ENCODE measurements at regions not wholly inside any gene's neighbourhood (a gene's known extent, or its start where the extent isn't known, plus 50 kb on each side); places are given as distances from the start of the nearest gene placed in this dataset.
A peak's percentile ranks its signal among the peaks of the same experiment; 100 is the strongest.

DNA sequence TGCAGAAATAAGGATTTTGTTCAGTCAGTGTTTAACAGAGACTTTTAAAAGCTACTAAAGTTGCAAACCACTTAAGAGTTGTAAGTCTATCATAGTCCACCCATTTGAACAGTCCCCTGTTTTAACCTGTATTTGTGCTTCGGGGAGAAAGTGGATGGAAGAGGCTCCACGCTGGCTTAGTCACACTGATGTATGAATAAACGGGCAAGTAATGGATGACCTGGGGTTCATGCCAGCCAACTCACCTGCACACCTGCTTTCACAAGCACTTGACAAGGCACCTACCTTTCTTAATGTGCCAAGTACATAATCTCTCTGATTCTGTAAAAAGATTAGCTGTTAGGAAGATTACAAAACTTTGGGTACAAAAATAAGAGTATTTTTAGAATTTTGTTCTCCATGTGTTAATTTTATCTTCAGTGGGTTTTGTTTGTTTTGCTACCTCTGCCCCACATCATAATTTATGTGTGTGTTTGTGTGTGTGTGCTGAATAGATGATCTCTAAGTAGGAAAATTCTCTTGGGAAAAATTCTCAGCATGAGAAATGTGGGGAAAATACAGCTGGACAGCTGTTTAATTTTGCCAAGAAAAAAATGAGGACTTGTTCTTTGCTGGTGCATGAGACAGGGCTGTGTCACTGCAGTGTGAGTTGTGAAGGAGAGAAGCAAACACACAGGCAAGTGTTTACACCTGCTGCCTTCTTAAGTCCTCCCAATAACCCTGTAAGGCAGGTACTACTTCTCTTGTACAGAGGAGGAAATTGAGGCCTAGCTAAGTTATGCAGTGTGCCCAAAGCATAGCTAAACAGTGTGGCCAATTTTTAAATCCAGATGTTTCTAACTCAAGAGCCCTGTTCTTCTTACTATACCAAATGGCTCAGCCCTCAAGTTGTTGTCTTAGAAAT is 181.2 kb upstream of the IL12A start:
- DNase-seq (ENCODE audit: low read depth, low spot score) = no peak

DNA sequence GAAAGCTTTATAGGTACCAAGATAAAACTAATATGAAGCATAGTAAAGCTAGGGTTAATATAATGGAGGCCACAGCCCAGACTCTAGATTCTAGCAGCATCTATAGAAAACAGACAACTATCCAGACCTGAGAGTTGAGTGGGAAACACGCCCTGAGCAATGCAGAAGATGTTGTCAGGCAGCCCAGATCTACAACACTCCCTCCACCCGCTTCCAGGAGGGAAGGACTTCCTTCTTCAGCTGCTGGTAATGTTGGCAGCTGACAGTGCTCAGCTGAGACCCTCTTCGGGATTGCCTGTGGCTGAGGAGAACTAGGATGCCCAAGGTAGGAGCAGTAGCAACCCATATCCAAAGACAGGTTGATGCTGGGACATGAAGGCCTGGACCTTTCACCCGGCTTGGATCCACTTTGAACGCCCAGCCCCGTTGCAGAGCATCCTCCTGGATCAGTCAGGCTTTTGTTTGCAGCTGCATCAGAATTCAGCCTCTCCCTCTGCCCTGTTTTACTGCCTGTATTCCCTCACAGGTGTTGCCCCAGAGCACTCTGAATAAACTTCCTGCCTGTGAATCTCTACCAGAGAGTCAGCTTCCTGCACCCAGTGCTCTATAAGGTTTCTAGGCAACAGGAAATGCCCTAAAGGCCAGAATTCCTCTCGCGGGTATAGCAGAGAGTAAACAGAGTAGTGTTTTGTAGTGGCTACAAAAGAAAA is 174.7 kb upstream of the IL12A start:
- no peak for DNase-seq (ENCODE audit: low read depth, low spot score)

DNA sequence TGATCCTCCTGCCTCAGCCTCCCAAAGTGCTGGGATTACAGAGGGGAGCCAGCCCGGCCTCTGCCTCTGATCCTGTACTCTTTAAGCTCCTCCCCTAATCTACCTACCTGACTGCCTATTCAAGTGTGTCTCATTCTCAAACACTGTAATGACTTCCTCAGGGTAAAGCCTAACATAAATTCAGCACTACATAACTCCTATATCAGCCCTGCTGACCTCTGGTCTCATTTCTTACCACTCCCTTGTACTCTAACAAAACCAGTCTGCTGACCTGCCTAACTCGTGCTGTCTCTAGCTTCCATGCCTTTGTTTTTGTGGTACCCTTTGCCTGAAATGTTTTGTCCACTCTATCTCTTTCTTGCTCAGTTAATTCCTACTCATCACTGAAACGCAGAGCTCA is 172.1 kb upstream of the IL12A start:
- DNase-seq (ENCODE audit: low read depth, low spot score) = no peak

- DNase-seq (ENCODE audit: low read depth, low spot score) = no peak
Measured at GRCh38 chr3:159817126-159817525, 171.5 kb upstream of the IL12A start.

GRCh38 chr3:159817571-159817970 is 171.1 kb upstream of the IL12A start:
- DNase-seq (ENCODE audit: low read depth, low spot score) = no peak

- DNase-seq (ENCODE audit: low read depth, low spot score) = no peak
Measured at GRCh38 chr3:159818399-159818798, 170.2 kb upstream of the IL12A start.

DNA sequence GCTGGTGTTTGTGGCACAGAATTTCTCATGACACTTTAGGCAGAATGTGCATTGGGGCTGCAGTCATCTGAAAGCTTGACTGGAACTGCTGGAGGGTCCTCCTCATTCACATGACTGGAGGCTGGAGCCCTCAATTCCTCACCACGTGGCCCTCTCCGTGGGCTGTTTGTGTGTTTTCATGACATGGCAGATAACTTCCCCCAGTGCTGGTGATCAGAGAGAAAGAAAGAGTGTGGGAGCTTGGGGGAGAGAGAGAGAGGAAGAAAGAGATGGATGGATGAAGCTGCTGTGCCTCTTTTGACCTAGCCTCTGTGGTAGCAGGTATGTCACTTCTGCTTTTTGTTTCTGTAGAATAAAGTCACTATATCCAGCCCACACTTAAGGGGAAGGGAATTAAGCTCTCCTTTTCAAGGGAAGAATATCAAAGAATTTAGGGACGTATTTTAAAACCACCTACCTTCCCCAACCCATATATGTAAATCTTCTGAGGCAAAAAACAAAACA is 169.6 kb upstream of the IL12A start:
- DNase-seq (ENCODE audit: low read depth, low spot score) = no peak

DNA sequence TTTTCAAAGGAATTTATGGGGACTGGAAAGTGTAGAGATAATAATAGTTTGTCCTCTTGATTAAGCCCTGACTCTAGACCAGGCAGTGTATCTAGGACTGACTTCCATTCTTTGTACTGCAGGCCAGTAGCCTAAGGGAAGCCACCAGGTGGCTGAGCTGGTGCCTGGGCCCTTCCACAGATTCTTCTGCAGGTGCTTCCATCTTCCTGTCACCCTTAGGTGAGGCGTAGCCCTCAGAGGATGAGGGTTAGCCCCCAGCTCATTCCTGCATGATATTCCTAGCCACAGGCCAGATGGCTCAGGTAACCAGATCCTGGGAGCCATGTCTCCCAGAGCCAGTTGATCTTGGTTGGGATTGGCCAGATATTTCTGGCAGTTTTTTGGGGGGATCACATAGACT is 169.0 kb upstream of the IL12A start:
- no peak for DNase-seq (ENCODE audit: low read depth, low spot score)

- peak; percentile 95 for DNase-seq (ENCODE audit: low read depth, low spot score)
Measured at GRCh38 chr3:159821110-159821509, 167.5 kb upstream of the IL12A start.

GRCh38 chr3:159821736-159822135 is 166.9 kb upstream of the IL12A start:
- DNase-seq (ENCODE audit: low read depth, low spot score) = peak; percentile 28

DNA sequence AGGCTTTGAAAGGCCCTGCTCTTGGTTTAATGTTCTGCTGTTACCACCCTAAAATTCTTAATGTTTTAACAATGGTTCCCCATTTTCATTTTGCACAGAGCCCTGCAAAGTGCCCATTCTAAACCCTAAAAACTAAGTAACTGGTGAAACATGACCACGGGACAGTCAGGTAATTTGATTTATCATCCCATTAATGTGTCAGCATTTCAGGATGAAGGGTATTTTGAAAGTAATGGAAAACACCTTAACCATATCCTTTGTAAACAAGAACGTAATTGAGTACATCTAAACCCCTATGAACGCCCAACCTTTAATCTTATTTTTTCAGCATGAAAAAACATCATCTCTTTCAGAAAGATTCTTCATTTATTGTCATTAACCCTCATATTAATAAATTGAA is 164.9 kb upstream of the IL12A start:
- no peak for DNase-seq (ENCODE audit: low read depth, low spot score)

GRCh38 chr3:159824333-159824732 is 164.3 kb upstream of the IL12A start:
- peak; percentile 83 for DNase-seq (ENCODE audit: low read depth, low spot score)

GRCh38 chr3:159825216-159825854 is 163.3 kb upstream of the IL12A start:
- DNase-seq (ENCODE audit: low read depth, low spot score) = no peak

DNA sequence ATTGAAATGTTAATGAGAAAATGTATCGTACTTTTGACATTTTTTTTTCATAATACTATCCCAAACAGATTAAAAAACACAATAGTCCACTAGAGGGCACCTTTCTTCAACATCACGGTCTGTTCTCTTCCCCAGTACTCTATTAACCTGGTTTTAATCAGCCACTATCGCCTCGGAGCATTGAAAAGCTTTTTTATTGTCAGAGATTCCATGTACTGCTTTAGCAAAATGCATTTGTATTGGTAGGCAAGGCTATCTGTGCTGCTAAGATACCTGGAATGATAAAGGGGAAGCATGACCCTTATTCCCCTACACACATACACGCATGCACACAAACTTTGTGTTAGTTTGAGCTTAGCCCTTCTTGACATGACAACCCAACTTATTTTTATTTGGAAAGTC is 160.1 kb upstream of the IL12A start:
- DNase-seq (ENCODE audit: low read depth, low spot score) = peak; percentile 69

DNA sequence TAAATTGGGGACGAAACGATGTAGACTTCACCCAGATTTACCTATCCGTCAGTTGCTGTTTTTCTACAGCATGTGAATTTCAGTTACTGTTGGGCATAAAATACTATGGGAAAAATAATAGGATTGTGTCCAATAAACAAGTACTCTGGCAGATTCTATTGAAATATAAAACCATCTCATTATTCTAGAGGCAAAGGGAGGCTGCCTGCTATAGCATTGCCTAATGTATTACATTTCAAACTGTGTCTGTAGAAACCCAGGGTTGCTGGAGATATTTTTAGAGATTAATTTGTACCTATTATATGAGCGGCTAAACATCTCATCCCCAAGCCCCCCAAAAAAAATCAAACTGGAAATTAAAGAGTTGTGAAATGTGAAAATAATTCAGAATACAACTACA is 159.6 kb upstream of the IL12A start:
- DNase-seq (ENCODE audit: low read depth, low spot score) = no peak

GRCh38 chr3:159829539-159830227 is 159.0 kb upstream of the IL12A start:
- peak; percentile 23 for DNase-seq (ENCODE audit: low read depth, low spot score)

DNA sequence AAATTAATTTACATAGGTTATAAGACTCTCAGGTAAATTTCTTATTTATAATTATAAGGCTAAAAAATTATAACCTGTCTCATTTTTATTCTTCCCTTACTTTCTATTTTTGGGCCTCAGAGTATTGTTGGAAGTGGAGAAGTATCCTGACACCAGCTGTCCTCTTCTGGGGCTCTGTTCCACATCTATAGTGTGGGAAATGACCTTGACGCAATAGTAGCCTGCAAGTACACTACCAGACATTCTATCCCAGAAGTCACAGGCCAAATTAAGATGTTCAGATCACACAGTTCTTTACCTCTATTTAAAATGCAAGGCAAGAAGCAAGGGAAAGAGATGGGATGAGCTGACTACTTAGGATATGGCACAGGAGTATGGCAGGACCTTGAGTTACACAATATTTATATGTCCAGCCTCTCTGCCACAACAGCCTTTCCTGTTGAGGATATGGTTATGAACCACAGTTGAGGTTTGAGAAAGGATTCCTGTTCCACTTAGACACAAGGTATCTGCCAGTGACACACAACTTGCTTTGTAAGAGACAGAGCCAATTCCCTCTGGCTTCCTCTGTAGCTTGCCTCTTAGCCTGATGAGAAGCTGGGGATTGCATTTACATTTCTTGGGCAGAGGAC is 158.0 kb upstream of the IL12A start:
- DNase-seq (ENCODE audit: low read depth, low spot score) = no peak

GRCh38 chr3:159831466-159831865 is 157.2 kb upstream of the IL12A start:
- DNase-seq (ENCODE audit: low read depth, low spot score) = no peak

DNA sequence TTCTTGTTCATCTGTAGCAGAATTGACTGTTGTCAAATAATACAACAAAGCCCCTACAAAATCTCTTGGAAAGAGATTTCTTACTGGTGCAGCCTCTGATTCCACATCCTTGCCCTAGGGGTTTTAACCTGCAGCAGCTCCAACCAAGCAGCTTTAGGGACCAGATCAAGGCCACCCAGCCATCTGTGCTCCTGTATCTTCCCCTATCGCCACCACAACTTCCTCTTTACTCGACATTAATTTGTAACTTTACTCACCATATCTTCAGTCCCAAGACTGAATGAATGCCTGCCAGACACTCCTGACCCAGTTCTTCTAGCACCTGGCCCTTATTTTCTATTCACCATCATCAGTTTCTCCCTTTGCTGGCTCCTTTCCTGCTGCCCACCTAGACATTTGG is 156.6 kb upstream of the IL12A start:
- no peak for DNase-seq (ENCODE audit: low read depth, low spot score)

DNA sequence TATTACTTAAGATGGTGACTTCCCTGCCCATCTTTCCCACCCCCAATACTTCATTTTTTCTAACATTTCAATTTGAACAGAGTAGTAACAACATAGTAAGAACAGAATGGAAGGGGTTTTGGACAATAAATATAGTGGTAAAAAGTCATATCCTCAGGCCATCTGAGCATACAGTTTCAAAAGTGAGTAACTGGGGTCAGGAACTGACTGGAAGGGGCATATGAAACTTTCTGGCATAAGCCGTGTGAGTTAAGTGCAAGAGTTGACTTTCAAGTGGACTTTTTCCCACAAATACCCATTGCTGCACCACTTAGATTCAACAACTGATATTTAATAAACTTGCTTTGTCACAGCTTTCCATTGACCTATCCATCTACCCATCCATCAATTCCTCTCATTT is 153.5 kb upstream of the IL12A start:
- no peak for DNase-seq (ENCODE audit: low read depth, low spot score)

DNA sequence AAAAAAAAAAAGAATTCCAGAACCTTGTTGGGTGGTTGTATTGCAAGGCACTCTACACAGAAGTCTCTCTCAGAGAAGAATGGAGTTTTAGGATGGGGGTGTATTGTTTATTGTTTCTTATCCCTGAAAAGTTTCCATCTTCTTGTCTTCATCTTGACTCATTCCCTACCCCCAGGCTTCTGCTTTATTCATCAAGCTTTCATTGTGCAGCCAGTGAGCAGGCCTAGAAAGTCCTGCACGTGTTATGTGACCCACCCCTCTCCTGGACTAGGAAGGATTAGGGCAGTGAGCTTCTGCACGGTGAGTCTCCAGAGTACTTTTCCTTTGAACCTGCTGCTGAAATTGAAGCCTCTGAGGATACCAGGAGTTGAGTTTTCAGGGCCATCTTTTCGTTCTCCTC is 150.9 kb upstream of the IL12A start:
- DNase-seq (ENCODE audit: low read depth, low spot score) = no peak

All from astrocyte of the hippocampus (primary cell).